HT1080 (cell line): ENCODE measurements at regions not wholly inside any gene's neighbourhood (a gene's known extent, or its start where the extent isn't known, plus 50 kb on each side); places are given as distances from the start of the nearest gene placed in this dataset.
A peak's percentile ranks its signal among the peaks of the same experiment; 100 is the strongest.

Experiments
- DNase-seq: peaks from one replicate; pipeline ENCODE4 v3.0.0-alpha.2; 2015; ENCODE audit warnings: low read depth

GRCh38 chr3:64890466-64890865, 202.7 kb upstream of the ADAMTS9 start:
- DNase-seq: no peak

GRCh38 chr3:64890006-64890405, 202.2 kb upstream of the ADAMTS9 start:
- no peak for DNase-seq

GRCh38 chr3:64888840-64889392, 201.1 kb upstream of the ADAMTS9 start:
- DNase-seq: no peak

GRCh38 chr3:64888165-64888564, 200.4 kb upstream of the ADAMTS9 start:
- DNase-seq: no peak

- DNase-seq: no peak
These were observed 197.3 kb upstream of the ADAMTS9 start for GRCh38 chr3:64885055-64885454.

- no peak for DNase-seq
These were observed 196.7 kb upstream of the ADAMTS9 start for GRCh38 chr3:64884536-64884935.

- DNase-seq: peak; percentile 19
These were observed 193.1 kb upstream of the ADAMTS9 start for GRCh38 chr3:64880916-64881315.

GRCh38 chr3:64878362-64878761, 190.6 kb upstream of the ADAMTS9 start:
- peak; percentile 27 for DNase-seq

- DNase-seq: peak; percentile 61
These were observed 185.6 kb upstream of the ADAMTS9 start for GRCh38 chr3:64873400-64873799.

GRCh38 chr3:64872345-64872744, 184.5 kb upstream of the ADAMTS9 start:
- no peak for DNase-seq

GRCh38 chr3:64871834-64872249, 184.0 kb upstream of the ADAMTS9 start:
- DNase-seq: no peak

- peak; percentile 0 for DNase-seq
These were observed 183.3 kb upstream of the ADAMTS9 start for GRCh38 chr3:64870876-64871646.

GRCh38 chr3:64867224-64867623, 179.4 kb upstream of the ADAMTS9 start:
- no peak for DNase-seq

GRCh38 chr3:64865839-64866570, 178.2 kb upstream of the ADAMTS9 start:
- no peak for DNase-seq

GRCh38 chr3:64863226-64864212, 175.7 kb upstream of the ADAMTS9 start:
- no peak for DNase-seq

GRCh38 chr3:64861684-64862083, 173.9 kb upstream of the ADAMTS9 start:
- no peak for DNase-seq

GRCh38 chr3:64860536-64860870, 172.7 kb upstream of the ADAMTS9 start:
- no peak for DNase-seq

- peak; percentile 68 for DNase-seq
These were observed 172.1 kb upstream of the ADAMTS9 start for GRCh38 chr3:64859625-64860535.

GRCh38 chr3:64856977-64857516, 169.2 kb upstream of the ADAMTS9 start:
- no peak for DNase-seq

- no peak for DNase-seq
These were observed 168.3 kb upstream of the ADAMTS9 start for GRCh38 chr3:64856106-64856505.
